ENCODE measurements at regions not wholly inside any gene's neighbourhood (a gene's known extent, or its start where the extent isn't known, plus 50 kb on each side); places are given as distances from the start of the nearest gene placed in this dataset.

DNA sequence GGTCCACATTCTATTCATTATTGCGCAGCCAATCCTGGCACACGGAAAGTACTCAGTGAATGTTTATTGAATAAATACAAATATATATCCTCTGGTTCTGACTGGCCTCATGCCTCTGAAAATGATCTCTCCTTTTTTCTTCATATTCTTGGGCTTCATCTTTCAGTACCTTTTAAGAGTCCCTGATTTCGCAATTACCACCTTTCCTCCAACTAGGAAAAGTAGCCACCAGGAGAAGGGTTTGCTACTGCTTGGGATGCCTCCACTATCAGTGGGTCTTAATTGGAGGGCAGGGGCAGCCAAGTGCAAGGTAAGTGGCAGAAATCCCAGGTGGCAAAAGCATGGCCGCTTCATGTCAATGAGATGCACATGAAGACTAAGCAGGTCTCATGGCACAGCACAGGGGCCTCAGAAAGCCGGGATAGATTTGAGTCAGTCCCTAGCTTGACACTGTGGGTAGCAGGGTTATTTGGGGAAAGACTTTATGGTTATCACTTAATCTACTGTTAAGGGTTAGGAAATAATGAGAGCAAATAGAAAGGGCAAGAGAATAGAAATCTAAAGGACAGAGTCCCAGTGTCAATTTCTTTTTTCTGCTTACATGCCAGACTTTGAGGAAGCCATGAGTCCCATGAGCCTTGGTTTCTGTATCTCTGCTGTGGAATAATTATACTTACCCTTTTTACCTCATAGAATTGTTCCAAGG is 361.1 kb downstream of the MAN2A1 start:
- 89% methylated on average over 5 of the region's 5 CpGs for WGBS (ENCODE audit: low lambda C conversion rate, missing lambda C conversion rate)
- H2AFZ ChIP-seq = no peak overlapping the region
- H3K4me2 ChIP-seq = no peak overlapping the region
- H3K4me1 ChIP-seq (ENCODE audit: insufficient read depth) = no peaks in the 10 kb centered on the region
- no peaks in the 10 kb centered on the region for H3K9me2 ChIP-seq (replicated peaks; ENCODE audit: insufficient read depth)
- no peaks in the 10 kb centered on the region for H3K79me2 ChIP-seq
- no peaks in the 10 kb centered on the region for H3K9me3 ChIP-seq (ENCODE audit: low read depth)
- H3K4me3 ChIP-seq = no peak overlapping the region
- TF ChIP-seq EZH2phosphoT487 (IDR thresholded peaks at IDR 0.05; ENCODE audit: low read depth, severe bottlenecking, unreplicated experiment) (no peak), CTCF (IDR thresholded peaks at IDR 0.05; ENCODE audit: poor library complexity) (no peak), EZH2 (IDR thresholded peaks at IDR 0.05; ENCODE audit: borderline replicate concordance) (no peak)
- no peaks in the 10 kb centered on the region for H4K20me1 ChIP-seq (ENCODE audit: insufficient read depth, poor library complexity, severe bottlenecking)
- DNase-seq (ENCODE audit: low spot score) = no peak
- H3K36me3 ChIP-seq (replicated peaks; ENCODE audit: insufficient read depth, low read depth) = no peaks in the 10 kb centered on the region
- H3K27me3 ChIP-seq = no peaks in the 10 kb centered on the region
- no peak overlapping the region for H3K27ac ChIP-seq

GRCh38 chr5:110053205-110053604 is 363.5 kb downstream of the MAN2A1 start:
- Histone ChIP-seq H3K27me3 (no peaks in the 10 kb centered on the region), H2AFZ (no peak overlapping the region), H4K20me1 (ENCODE audit: insufficient read depth, poor library complexity, severe bottlenecking) (no peaks in the 10 kb centered on the region), H3K9me2 (replicated peaks; ENCODE audit: insufficient read depth) (no peaks in the 10 kb centered on the region), H3K79me2 (no peaks in the 10 kb centered on the region), H3K4me2 (no peak overlapping the region), H3K36me3 (replicated peaks; ENCODE audit: insufficient read depth, low read depth) (no peaks in the 10 kb centered on the region), H3K9me3 (ENCODE audit: low read depth) (no peaks in the 10 kb centered on the region), H3K27ac (no peak overlapping the region), H3K4me3 (no peak overlapping the region), H3K4me1 (ENCODE audit: insufficient read depth) (no peaks in the 10 kb centered on the region)
- DNase-seq (ENCODE audit: low spot score) = no peak
- TF ChIP-seq EZH2phosphoT487 (IDR thresholded peaks at IDR 0.05; ENCODE audit: low read depth, severe bottlenecking, unreplicated experiment) (no peak), CTCF (IDR thresholded peaks at IDR 0.05; ENCODE audit: poor library complexity) (no peak), EZH2 (IDR thresholded peaks at IDR 0.05; ENCODE audit: borderline replicate concordance) (no peak)
- WGBS (ENCODE audit: low lambda C conversion rate, missing lambda C conversion rate) = 98% methylated on average over 1 of the region's 1 CpG

- Histone ChIP-seq H3K9me2 (replicated peaks; ENCODE audit: insufficient read depth) (no peaks in the 10 kb centered on the region), H4K20me1 (ENCODE audit: insufficient read depth, poor library complexity, severe bottlenecking) (no peaks in the 10 kb centered on the region), H3K4me1 (ENCODE audit: insufficient read depth) (no peaks in the 10 kb centered on the region), H3K4me2 (no peak overlapping the region), H3K27me3 (no peaks in the 10 kb centered on the region), H3K79me2 (no peaks in the 10 kb centered on the region), H3K27ac (no peak overlapping the region), H3K36me3 (replicated peaks; ENCODE audit: insufficient read depth, low read depth) (no peaks in the 10 kb centered on the region), H3K4me3 (no peak overlapping the region), H2AFZ (no peak overlapping the region), H3K9me3 (ENCODE audit: low read depth) (no peaks in the 10 kb centered on the region)
- no peak for TF ChIP-seq EZH2phosphoT487 (IDR thresholded peaks at IDR 0.05; ENCODE audit: low read depth, severe bottlenecking, unreplicated experiment)
- TF ChIP-seq EZH2 (IDR thresholded peaks at IDR 0.05; ENCODE audit: borderline replicate concordance) = no peak
- TF ChIP-seq CTCF (IDR thresholded peaks at IDR 0.05; ENCODE audit: poor library complexity) = no peak
- no peak for DNase-seq (ENCODE audit: low spot score)
Measured at GRCh38 chr5:110053824-110054223, 364.1 kb downstream of the MAN2A1 start.

Measured in hepatocyte (in vitro differentiated cells).